Mammary epithelial cell (primary cell): ENCODE measurements at regions not wholly inside any gene's neighbourhood (a gene's known extent, or its start where the extent isn't known, plus 50 kb on each side); places are given as distances from the start of the nearest gene placed in this dataset.

Experiments
- EZH2 ChIP-seq: IDR thresholded peaks from 2 replicates; pipeline ENCODE4 v1.6.1; 2012; ENCODE audit warnings: low read length, inconsistent platforms, borderline replicate concordance
- TF ChIP-seq, protein P1 (sequence below), 2 donors: IDR thresholded peaks in 1 of 2; conservative IDR thresholded peaks in 1 of 2; 2 replicates each; pipeline ENCODE4 v1.5.1; 2011 to 2012; ENCODE audit warnings: inconsistent platforms in 2 of 2, low read length in 2 of 2, mild to moderate bottlenecking in 2 of 2, control low read depth in 1 of 2, low read depth in 1 of 2; ENCODE audit not compliant: insufficient read depth in 1 of 2; ENCODE audit errors: extremely low read depth in 1 of 2

DNA sequence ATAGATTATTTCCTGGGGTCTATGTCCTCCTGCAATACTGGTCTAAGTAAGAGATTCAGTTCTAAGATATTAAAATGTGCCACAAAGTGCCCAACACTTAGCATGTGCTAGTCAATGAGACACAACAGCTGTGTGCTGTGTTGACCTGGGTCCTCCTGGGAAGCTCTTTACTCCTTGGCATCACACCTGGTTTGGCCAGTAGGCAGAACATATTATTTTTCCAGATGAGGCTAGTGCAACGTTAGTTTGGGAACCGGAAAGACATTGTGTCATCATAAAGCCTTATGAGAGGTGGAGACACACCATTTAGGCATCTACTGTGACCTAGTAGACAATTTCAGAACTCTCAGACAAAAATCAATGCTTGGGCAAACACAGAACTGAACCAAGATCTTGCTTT, 197.8 kb downstream of the MID1IP1 start:
- TF ChIP-seq, protein P1, sequence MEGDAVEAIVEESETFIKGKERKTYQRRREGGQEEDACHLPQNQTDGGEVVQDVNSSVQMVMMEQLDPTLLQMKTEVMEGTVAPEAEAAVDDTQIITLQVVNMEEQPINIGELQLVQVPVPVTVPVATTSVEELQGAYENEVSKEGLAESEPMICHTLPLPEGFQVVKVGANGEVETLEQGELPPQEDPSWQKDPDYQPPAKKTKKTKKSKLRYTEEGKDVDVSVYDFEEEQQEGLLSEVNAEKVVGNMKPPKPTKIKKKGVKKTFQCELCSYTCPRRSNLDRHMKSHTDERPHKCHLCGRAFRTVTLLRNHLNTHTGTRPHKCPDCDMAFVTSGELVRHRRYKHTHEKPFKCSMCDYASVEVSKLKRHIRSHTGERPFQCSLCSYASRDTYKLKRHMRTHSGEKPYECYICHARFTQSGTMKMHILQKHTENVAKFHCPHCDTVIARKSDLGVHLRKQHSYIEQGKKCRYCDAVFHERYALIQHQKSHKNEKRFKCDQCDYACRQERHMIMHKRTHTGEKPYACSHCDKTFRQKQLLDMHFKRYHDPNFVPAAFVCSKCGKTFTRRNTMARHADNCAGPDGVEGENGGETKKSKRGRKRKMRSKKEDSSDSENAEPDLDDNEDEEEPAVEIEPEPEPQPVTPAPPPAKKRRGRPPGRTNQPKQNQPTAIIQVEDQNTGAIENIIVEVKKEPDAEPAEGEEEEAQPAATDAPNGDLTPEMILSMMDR (conservative IDR thresholded peaks at IDR 0.05 in 1 of 2, IDR thresholded peaks at IDR 0.05 in 1 of 2; ENCODE audit: extremely low read depth in 1 of 2, insufficient read depth in 1 of 2, low read depth in 1 of 2, low read length in 2 of 2), result no peak
- TF ChIP-seq EZH2, result no peak
